COLO829 (cell line): ENCODE measurements at regions not wholly inside any gene's neighbourhood (a gene's known extent, or its start where the extent isn't known, plus 50 kb on each side); places are given as distances from the start of the nearest gene placed in this dataset.

Experiments
- DNase-seq: peaks from one replicate; pipeline ENCODE4 v3.0.0; 2012; ENCODE audit warnings: low spot score

DNA sequence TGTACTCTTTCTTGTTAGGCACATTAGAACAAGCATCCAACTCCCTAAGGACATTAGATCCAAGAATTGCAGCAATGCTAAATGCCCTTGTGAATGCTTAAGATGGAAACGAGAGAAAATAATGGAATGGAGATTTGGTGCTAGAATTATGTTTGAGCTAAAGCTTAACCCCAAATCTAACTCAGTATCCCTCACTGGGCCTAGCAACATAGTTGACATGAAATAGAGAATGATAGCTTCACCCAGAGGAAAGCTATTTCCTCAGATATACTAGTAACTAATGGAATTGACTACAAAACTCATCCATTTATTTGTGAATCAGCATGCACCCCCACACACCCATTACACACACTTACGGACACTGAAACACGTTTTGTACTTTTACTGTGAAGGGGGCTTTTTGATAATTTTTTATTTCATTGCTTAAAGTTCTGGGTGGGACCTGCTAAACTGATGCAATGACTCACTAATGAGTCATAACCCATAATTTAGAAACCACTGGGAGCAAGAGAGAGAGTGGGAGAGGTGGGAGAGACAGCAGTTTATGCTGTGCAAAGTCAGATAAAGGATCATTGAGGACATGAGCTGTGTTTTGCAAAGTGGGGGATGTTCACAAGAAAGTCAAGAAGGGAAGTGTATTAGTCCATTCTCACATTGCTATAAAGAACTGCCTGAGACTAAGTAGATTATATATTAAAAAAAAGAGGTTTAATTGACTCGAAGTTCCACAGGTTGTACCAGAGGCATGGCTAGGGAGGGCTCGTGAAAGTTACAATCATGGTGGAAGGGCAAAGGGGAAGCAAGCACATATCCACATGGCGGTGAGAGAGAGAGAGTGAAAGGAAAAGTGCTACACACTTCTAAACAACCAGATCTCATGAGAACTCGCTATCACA is 382.7 kb downstream of the SFMBT2 start:
- DNase-seq, result peak; percentile 66

DNA sequence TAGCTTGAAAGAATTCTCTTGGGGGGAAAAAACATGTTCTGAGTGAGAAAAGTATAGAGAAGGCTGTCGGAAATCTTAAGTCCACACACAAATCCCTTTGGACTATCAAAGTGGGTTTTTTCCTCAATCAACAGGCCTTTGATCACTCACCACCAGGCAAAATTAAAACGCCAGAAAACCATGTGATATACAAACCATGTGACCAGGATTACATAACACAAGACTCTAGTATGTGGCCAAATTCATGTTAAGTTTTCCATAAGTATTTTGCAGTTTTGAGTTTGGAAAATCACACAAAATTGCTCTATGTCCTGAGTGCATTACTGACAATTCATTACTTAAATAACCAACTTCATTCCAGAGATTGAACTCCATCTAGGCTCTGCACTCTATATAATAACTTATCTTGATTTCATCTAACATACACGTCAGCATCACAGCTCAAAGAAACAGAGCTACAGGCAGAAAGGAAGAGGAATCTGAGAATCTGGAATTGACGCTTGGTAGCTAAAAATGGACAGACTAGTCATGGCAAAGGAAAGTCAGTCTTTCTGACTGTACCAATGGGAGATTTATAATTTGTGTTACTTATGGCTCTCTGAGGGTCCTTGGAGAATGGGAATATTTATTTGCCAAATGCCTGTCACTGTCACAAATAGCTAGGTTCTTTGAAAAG is 383.5 kb downstream of the SFMBT2 start:
- no peak for DNase-seq

DNA sequence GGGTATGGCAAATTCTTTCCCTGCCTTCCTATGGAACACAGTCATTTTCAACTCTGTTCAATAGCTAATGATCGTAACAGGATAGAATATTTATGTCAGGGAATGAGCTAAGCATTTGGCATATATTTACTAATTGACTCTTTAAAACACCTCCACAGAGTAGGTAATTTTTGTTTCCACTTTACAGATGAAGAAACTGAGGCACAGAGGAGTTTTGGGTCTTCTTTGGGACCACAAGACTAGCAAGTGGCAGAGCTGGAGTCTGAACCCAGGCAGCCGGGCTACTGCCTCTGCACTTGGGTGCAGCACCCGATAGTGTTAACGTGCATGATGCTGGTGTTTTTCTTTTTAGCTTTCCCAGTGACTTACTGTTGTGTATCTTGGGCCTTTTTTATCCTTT is 384.0 kb downstream of the SFMBT2 start:
- no peak for DNase-seq

DNA sequence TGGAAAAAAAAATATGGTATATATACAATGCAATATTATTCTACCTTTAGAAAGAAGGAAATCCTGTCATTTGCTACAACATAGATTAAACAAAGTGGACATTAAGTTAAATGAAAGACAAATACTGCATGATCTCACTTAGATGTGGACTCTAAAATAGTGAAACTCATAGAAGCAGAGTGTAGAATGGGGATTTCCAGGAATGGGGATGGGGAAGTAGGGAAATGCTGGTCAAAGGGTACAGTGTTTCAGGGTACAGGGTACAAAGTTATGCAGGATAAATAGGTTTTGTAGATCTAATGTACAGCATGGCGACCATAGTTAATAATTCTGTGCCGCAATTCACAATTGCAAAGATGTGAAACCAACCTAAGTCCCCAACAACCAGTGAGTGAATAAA is 385.5 kb downstream of the SFMBT2 start:
- no peak for DNase-seq

DNA sequence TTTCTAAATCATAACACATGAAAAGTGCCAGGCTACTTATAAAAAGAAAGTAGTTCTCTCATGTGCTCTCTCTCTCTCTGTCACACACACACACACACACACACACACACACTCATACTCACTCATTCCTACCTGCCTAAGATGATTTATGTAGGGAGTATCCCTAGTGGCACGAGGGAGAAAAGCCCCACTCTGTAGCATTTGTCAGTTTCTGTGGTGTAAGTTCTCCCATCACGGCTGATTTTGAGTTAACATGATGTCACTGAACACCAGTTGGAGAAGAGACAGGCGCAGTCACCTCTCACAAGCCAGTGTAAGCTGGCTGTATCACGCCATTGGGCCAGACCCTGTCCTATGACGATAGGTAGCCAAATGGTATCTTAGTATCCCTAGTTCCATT is 395.4 kb downstream of the SFMBT2 start:
- no peak for DNase-seq

DNA sequence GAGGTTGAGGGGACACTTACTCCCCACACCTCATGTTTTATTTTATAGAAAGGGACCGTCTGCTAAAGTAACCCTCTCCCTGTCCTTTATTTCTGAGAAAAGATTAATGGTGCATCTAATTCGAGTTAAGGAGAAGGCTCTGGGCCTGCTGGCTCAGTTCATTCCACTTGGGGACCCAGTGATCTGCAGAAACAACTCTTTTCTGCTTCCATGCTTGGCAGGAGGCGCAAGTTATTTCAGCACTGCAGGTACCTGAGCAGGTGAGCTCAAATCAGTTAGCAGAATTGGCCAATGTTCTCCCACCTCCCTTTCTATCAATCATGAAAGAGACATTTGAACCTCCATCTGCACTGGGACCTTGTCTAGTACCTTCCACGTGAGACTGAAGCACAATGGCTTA is 396.1 kb downstream of the SFMBT2 start:
- no peak for DNase-seq

DNA sequence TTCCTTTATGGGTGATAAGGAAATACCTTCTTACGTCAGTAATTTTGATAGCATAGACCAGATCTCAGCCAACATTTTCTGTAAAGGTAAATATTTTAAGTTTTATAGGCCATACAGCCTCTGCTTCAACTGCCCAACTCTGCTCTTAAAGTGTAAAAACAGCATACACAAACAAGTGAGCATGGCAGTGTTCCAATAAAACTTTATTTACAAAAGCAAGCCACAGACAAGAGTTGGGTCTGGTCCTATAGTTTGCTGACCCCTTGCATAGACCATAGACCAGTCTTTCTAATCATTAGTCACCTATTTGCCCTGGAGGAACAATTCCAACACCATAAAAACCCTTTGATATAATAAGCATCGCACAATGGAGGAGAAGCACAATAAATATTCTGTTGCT is 398.8 kb downstream of the SFMBT2 start:
- no peak for DNase-seq

DNA sequence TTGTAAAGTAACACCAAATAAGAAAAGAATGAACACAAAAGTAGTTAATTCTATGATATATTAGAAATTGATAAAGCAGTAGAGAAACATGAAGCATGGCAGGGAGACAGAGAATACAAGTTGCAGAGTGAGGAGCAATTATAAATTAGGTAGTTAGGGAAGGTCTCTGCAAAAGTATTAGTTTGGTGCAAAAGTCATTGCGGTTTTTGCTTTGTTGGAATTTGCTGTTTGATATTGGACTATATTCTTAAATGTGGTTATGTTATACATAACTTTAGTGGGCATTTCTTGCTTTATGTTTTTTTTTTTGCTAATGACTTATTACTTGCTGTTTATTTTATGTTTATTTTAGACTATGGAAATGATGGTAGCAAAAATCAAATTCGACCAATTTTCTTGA is 402.2 kb downstream of the SFMBT2 start:
- DNase-seq, result no peak

DNA sequence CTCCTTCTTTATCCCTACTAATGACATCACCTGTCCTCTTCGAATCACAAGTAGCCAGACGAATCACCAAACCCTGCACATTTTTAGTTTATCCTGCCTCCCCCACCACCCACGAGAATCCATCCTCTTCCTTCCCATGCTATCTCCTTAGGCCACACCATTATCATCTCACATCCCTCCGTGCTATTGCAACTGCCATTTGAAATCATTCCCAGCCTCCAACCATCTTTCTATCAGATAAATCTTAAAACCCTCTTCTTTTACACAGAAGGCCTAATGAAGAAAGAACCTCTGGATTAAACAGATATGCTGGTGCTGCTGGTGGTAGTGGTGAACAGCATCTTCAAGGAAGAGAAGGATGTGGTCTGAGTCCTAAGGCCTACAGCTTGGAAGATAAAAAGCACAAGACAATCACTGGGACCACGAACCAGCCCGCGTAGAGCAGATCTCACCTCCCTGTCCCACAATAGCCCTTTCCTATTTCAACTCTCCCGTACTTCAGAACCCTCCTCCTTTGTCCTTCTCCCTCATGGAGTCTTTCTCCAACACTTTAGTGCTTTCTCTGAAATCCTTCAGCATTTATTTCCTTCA is 403.1 kb downstream of the SFMBT2 start:
- no peak for DNase-seq

DNA sequence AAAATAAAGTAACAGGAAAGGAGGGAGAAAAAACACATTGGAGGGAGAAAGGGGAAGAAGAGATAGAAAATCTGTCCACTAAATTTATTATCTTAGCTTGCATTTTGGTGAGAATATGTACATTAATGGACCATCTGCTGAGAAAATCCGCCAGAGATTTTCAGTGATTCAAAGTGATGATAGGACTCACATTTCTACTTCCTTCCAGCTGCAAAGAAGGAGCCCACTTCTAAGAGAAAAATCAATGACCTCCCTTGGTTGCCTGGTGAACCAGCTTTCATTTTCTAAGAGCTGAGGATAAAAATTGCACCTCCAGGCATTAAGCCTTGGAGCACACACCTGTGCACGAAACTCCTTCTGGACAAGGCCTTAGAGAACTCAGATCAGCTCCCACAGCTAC is 404.3 kb downstream of the SFMBT2 start:
- no peak for DNase-seq

DNA sequence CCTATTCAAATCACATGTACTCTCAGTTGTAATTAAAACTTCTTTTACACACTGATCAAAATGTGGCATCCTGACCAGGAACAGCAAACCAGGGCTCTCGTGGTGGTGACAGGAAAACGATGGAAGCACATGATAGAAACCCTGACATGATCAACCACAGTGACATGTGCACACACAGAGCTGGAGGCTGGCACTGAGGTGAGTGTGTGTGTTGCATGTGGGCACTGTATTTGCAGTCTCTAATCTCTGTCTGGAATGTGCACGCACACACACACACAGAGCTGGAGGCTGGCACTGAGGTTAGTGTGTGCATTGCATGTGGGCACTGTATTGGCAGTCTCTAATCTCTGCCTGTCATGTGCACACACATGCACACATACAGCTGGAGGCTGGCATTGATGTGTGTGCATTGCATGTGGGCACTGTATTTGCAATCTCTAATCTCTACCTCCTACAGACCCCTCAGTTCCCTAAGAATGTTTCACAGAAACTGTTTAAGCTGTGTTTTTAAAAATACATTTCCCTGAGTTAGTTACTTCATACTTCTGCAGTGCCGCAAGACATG is 406.9 kb downstream of the SFMBT2 start:
- no peak for DNase-seq

DNA sequence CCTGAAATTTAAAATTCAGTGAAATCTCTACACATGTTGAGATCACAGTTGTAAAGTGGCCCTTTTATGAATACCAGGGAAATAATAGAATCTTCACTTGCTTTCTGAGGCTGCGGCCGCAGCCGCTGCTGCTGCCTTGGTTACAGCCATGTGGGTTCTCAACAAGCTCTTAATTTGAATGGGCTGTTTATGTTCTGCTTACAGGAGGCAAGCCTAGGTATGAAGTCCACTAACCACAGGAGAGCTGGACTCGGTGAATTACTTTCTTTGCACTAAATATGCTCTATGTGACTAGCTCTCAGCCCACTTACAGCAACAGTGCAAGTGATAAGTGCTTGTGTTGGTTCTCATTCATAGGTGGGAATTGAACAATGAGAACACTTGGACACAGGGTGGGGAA is 410.8 kb downstream of the SFMBT2 start:
- DNase-seq, result no peak

DNA sequence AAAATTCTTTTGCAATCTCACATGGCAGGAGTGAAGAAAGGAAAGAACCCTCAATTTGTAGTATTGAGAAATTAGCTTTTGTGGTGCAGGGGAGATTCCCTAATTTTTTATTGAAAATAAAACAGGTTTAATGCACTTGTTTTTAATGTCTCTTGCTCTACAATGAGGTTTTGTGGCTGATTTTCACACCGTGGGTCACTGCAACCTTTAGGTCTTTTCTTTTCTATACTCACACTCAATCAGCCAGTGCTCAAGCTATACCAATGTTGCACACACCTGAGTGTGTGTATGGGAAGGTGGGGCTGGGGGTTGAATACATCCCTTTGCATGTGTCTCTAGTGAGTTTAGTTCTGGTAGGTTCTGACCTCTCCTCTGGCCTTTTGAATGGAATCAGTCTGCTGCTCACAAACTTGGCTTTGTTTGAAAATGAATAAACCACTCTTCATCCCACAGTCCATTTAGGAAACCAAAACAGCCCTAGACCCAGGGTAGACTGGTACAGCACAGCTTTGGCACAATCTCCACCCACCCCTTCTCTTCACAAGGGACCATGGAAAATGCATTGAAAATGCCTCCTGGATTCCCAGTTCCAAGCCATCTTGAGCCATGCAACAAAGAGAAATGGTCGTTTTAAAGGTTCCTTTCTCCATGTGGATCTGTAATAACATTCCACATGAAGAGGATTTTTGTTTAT is 411.5 kb downstream of the SFMBT2 start:
- no peak for DNase-seq

DNA sequence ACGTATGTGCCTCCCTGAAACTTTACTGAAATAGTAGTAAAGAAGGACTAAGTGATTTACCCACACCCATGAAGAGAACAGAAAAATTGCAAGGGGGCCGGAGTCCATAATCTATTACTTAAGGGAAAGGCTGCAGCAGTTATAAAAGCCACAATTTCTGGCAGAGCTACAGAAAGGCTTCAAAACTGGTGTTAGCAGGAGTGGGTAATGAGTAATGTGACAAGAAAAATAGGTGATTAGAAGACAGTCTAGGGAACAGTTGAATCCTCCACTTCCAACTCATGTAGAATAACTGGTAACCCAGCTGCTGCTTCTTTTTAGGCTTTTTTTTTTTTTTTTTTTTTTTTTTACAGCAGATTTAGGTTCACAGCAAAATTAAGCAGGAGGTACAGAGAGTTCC is 413.3 kb downstream of the SFMBT2 start:
- DNase-seq, result no peak

DNA sequence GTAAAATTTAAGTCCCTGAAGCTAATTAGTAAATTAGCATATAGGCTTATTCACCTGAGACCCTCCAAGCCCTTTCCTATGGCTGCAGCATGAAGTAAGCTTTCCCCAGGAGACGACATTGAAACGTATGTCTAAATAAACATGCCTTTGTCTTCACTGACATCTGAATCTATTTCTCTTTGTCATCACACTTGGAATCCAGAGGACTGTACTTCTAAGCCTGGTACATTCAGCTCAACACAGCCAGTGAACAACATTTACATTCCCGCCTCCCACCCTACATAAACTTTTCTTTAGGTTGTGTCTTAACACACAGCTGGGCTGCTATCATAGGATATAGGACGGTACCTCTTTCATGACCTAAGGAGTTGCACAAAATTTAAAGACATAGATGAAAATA is 414.4 kb downstream of the SFMBT2 start:
- no peak for DNase-seq

DNA sequence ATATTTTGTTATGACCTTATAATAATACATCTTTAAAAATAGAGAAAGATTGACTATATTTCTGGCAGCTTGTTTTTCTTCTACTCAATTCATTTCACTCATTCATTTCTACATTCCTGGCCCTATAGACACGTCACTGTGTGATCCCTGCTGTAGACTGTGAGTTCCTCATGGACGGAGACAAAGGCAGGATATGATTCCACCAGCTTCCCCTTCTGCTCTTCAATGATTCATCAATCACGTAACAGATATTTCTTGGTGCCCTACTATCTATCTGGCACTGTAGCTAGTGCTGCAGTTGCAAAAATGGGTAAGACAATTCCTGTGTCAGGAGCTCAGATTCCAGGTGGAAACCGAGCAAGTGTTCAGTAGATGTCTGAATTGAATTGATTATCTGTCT is 415.0 kb downstream of the SFMBT2 start:
- no peak for DNase-seq

DNA sequence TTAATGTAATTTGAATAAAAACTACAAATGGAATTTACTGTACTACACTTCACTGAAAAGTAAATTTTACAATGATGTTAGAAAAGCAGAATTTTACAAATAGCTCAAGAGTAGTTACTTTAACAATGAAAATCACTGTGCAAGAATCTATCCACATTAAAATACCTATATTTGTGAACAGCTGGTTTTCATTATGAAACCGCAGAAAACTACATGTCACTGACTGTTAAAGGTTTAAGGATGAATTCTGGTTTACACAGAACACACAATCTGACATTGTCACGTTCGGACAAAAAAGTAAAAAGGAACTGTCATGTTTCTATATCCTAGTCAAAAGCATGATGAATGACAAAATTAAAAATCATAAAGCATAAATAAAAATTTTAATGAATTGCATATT is 415.3 kb upstream of the PRKCQ start:
- DNase-seq, result no peak

DNA sequence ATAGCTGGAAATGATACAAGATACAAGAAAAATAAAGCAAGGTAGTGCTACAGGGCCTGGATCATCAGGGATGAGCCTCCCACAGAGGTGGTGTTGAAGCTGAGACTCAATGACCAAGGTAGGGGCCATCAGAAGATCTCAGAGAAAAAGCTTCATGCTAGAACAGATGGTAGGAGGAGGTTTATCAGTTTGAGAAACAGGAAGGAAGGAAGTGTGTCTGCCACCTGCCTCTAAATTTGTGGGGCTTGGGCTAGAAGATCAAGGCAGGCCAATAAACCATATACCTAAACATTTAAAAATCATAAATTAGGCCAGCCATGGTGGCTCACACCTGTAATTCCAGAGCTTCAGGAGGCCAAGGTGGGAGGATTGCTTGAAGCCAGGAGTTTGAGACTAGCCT is 410.8 kb upstream of the PRKCQ start:
- DNase-seq, result no peak

DNA sequence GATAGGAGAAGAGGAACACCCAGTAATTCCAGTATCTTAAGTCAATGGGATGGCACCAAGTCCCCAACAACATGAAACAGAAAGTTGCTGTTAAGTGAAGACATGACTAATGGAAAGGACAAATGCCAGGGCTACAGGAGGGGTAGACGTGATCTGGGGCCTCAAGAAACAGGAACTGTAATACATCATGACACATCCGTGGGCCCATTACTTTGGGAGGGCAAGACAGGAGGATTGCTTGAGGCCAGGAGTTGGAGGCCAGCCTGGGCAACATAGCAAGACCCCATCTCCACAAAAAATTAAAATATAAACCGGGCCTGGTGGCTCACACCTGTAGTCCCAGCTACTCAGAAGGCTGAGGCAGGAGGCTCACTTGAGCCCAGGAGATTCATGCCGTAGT is 408.6 kb upstream of the PRKCQ start:
- no peak for DNase-seq

DNA sequence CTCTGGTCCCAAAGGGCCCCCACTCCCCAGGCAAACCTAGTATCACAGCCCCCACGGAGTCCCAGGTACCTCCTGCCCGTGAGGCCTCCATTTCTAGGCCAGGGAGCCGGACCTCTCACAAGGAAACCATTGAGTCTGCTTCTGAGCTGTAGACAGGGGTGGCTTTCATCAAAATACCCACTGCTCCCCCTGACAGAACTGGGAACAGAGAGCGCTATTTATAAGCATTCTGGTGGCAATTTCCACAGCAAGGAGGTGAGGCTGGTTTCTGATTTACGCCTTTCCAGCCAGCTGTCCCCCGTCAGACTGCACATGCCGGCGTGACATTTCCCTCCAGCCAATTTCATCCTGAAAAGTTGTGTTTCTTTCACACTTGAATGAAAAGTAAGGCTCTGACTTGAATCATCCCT is 407.5 kb upstream of the PRKCQ start:
- DNase-seq, result peak; percentile 60

DNA sequence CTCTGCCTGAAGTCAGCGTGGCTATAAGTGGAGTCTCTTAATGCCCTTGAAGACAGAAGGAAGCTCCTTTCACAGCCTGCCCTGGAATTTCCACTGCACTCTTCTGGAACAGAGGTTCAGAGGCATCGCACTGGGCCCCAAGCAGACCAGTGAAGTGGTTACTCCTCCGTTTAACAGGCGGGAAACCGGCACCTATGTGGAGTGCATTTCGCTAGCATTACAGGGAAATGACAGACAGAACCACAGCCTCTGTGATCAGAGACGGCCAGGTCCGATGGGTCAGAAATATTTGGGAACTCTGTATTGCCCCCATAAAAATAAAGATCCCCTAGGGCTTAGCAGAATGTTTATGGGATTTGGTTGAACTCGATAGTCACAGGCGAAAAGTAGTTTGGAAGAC is 406.9 kb upstream of the PRKCQ start:
- DNase-seq, result no peak

DNA sequence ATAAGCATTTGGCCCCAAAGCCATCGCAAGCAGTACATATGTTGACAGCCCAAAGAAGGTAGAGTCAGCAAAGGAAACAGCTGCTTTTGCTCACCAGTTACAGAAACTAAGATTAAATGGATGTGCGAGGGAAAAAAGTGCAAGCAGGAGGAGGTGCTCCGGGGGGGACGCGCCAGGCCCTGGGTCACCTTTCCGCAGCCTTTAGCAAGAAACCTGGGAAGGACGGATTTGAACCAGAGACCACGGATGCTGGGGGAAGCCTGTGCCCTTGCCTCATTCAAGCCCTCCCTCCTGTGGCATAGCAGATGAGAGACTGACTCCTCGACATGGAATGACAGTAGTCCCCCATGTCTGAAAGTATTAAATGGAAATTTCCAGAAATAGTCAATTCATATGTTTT is 405.6 kb upstream of the PRKCQ start:
- DNase-seq, result no peak
